ENCODE measurements at regions not wholly inside any gene's neighbourhood (a gene's known extent, or its start where the extent isn't known, plus 50 kb on each side); places are given as distances from the start of the nearest gene placed in this dataset.
A peak's percentile ranks its signal among the peaks of the same experiment; 100 is the strongest.

- DNase-seq (peak in 2 of 3 donors; percentile 72 to 79), ATAC-seq (ENCODE audit: insufficient read depth, low FRiP score) (no peak)
- 65 to 68% methylated on average over 2 of the region's 2 CpGs for WGBS, 2 donors
- Histone ChIP-seq H3K9me3 (ENCODE audit: control insufficient read depth in 4 of 4, insufficient read depth in 3 of 4, low read length in 3 of 4) (no peaks in the 10 kb centered on the region), H3K9ac (ENCODE audit: insufficient read depth in 1 of 2, low read length in 2 of 2) (no peak overlapping the region), H3K27ac (ENCODE audit: low read depth in 1 of 2, low read length in 1 of 2) (no peak overlapping the region), H3K4me3 (no peak overlapping the region), H3K27me3 (ENCODE audit: control insufficient read depth in 3 of 3, insufficient read depth in 3 of 3, low read length in 2 of 3) (no peaks in the 10 kb centered on the region), H3K36me3 (ENCODE audit: control insufficient read depth in 4 of 4, insufficient read depth in 4 of 4, low read length in 4 of 4) (no peaks in the 10 kb centered on the region), H3K4me1 (ENCODE audit: control insufficient read depth in 5 of 5, insufficient read depth in 5 of 5, low read length in 5 of 5) (peaks cover 0 to 12% (median 0%) of the 10 kb centered on the region in 5 donors)
- TF ChIP-seq, protein P1, sequence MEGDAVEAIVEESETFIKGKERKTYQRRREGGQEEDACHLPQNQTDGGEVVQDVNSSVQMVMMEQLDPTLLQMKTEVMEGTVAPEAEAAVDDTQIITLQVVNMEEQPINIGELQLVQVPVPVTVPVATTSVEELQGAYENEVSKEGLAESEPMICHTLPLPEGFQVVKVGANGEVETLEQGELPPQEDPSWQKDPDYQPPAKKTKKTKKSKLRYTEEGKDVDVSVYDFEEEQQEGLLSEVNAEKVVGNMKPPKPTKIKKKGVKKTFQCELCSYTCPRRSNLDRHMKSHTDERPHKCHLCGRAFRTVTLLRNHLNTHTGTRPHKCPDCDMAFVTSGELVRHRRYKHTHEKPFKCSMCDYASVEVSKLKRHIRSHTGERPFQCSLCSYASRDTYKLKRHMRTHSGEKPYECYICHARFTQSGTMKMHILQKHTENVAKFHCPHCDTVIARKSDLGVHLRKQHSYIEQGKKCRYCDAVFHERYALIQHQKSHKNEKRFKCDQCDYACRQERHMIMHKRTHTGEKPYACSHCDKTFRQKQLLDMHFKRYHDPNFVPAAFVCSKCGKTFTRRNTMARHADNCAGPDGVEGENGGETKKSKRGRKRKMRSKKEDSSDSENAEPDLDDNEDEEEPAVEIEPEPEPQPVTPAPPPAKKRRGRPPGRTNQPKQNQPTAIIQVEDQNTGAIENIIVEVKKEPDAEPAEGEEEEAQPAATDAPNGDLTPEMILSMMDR (IDR thresholded peaks at IDR 0.05; ENCODE audit: control extremely low read depth, extremely low read depth): peak; percentile 20
Measured at GRCh38 chr12:24596768-24597388, 352.0 kb downstream of the BCAT1 start.

GRCh38 chr12:24595652-24596235, 353.2 kb downstream of the BCAT1 start:
- no peak overlapping the region for H3K27ac ChIP-seq (ENCODE audit: low read depth in 1 of 2, low read length in 1 of 2)
- no peaks in the 10 kb centered on the region for H3K27me3 ChIP-seq (ENCODE audit: control insufficient read depth in 3 of 3, insufficient read depth in 3 of 3, low read length in 2 of 3)
- DNase-seq (no peak), ATAC-seq (ENCODE audit: insufficient read depth, low FRiP score) (no peak)
- H3K9me3 ChIP-seq (ENCODE audit: control insufficient read depth in 4 of 4, insufficient read depth in 3 of 4, low read length in 3 of 4): no peaks in the 10 kb centered on the region
- 68 to 77% methylated on average over 3 of the region's 3 CpGs for WGBS, 2 donors
- H3K4me3 ChIP-seq: no peak overlapping the region
- H3K36me3 ChIP-seq (ENCODE audit: control insufficient read depth in 4 of 4, insufficient read depth in 4 of 4, low read length in 4 of 4): no peaks in the 10 kb centered on the region
- H3K4me1 ChIP-seq (ENCODE audit: control insufficient read depth in 5 of 5, insufficient read depth in 5 of 5, low read length in 5 of 5): peaks cover 0 to 12% (median 0%) of the 10 kb centered on the region in 5 donors
- no peak overlapping the region for H3K9ac ChIP-seq (ENCODE audit: insufficient read depth in 1 of 2, low read length in 2 of 2)
- TF ChIP-seq, protein P1 (IDR thresholded peaks at IDR 0.05; ENCODE audit: control extremely low read depth, extremely low read depth): no peak

DNA sequence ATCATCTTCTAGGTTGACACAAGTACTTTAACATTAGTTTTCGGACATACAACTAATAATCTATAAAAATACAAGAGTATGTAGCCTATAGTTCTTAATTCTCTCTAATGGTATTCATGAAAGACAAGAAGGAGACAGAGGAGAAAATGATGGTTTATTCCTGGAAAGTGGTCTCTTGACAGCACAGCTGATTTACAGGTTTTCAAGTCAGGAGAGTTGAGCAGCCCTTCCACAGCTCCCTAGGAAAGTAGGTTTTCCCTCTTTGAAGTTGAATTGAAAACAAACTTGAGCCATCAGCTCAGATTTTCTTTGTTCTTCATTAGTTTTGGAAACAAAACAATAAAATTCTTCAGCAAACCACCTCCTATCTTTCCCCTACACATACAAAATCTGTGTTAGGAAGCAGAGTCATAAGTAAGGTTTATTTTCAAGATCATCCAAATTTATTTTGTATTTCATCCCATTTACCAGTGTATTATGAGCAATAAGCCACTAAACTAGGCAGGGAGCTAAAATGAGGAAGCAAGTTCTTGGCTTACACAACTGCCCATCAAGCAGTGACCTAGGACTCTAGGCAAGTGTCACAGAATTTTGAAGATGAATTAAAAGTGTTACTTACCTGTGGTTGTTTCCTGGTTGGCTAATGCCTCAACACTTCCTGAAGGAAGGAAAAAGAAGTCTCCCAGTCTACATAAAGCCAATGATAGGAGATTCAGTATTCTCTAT, 357.0 kb downstream of the BCAT1 start:
- TF ChIP-seq, protein P1 (IDR thresholded peaks at IDR 0.05; ENCODE audit: control extremely low read depth, extremely low read depth): no peak
- Histone ChIP-seq H3K27me3 (ENCODE audit: control insufficient read depth in 3 of 3, insufficient read depth in 3 of 3, low read length in 2 of 3) (no peaks in the 10 kb centered on the region), H3K9ac (ENCODE audit: insufficient read depth in 1 of 2, low read length in 2 of 2) (no peak overlapping the region), H3K36me3 (ENCODE audit: control insufficient read depth in 4 of 4, insufficient read depth in 4 of 4, low read length in 4 of 4) (no peaks in the 10 kb centered on the region), H3K4me1 (ENCODE audit: control insufficient read depth in 5 of 5, insufficient read depth in 5 of 5, low read length in 5 of 5) (peaks cover 0 to under 1% (median 0%) of the 10 kb centered on the region in 5 donors), H3K27ac (ENCODE audit: low read depth in 1 of 2, low read length in 1 of 2) (no peak overlapping the region), H3K9me3 (ENCODE audit: control insufficient read depth in 4 of 4, insufficient read depth in 3 of 4, low read length in 3 of 4) (no peaks in the 10 kb centered on the region), H3K4me3 (no peak overlapping the region)
- DNase-seq: no peak
- WGBS, 2 donors: 74 to 76% methylated on average over 1 of the region's 1 CpG
- no peak for ATAC-seq (ENCODE audit: insufficient read depth, low FRiP score)
